T47D (cell line): ENCODE measurements at regions not wholly inside any gene's neighbourhood (a gene's known extent, or its start where the extent isn't known, plus 50 kb on each side); places are given as distances from the start of the nearest gene placed in this dataset.

Experiments
- DNase-seq, 2 experiments: peaks; one replicate each; pipeline versions ENCODE4 v3.0.0 to v3.0.0-alpha.2; 2011 to 2012; ENCODE audit warnings: low read depth in 1 of 2, low spot score in 1 of 2
- JUND ChIP-seq: IDR thresholded peaks from 2 replicates; pipeline ENCODE4 v1.6.1; 2012; ENCODE audit warnings: low read depth
- in situ Hi-C: cut with HindIII; loops from 2 replicates; pipeline ENCODE4 v1.10.0; 2016; ENCODE audit warnings: low sequenced_read_pairs, low pct_unique_long_range_greater_than_20kb

DNA sequence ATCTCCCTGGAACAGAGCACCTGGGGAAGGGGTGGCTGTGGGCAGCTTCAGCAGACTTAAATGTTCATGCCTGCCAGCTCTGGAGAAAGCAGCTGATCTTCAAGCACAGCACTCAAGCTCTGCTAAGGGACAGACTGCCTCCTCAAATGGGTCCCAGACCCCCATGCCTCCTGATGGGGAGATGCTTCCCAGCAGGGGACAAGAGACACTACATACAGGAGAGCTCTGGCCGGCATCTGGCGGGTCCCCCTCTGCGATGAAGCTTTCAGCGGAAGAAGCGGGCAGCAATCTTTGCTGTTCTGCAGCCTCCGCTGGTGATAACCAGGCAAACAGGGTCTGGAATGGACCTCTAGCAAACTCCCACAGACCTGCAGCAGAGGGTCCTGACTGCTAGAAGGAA, 294.8 kb downstream of the RND3 start:
- no peak for DNase-seq

DNA sequence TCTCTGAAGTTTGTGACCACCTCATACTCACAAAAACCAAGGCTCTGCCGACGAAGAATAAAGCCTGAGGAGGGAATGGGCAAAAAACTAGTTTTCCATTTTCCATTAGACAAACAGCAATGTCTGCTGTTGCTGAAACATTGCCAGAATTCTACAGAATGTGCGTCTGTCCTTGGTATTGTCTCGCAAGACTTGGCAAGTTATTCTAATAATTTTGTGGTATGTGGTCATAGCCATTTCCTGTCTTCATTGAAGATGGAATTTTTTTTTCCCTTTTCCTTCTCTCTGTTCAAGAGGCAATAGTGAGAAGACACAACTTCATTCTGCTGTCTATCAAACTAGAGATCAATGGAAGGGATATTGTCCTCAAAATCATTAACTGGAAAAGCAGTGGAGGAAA, 296.1 kb downstream of the RND3 start:
- no peak for DNase-seq
- no peak for TF ChIP-seq JUND
- in situ Hi-C loops = no loop called here

More for the DNA sequence above, 294.8 kb downstream of the RND3 start:
- in situ Hi-C loops = no loop called here
- TF ChIP-seq JUND = no peak

- no peak for TF ChIP-seq JUND
- no peak for DNase-seq
- in situ Hi-C loops = no loop called here
Observed at GRCh38 chr2:150190546-150190945, 296.9 kb downstream of the RND3 start.

DNA sequence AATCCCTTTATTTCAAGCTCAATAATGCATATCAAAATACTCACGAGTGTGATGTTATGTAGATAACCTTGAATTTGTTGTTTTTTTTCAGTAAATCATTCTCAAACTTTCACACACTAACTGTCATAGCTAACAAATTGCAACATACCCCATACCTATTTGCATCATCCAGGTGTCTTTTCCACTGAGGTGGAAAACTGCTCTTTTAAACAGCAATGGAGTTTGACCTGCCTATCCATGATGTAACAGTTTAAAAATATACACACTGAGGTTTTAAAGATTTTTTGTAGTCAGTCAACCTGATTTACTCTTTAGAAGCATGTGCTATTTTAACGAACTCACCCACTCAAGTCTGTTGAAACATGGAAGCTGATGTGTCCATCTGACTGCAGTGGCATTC, 298.7 kb downstream of the RND3 start:
- in situ Hi-C loops = no loop called here
- no peak for TF ChIP-seq JUND
- DNase-seq = no peak

- peak in 1 of 2 experiments; percentile 18 for DNase-seq
- TF ChIP-seq JUND = no peak
- in situ Hi-C loops = no loop called here
Observed at GRCh38 chr2:150188177-150188576, 299.3 kb downstream of the RND3 start.

DNA sequence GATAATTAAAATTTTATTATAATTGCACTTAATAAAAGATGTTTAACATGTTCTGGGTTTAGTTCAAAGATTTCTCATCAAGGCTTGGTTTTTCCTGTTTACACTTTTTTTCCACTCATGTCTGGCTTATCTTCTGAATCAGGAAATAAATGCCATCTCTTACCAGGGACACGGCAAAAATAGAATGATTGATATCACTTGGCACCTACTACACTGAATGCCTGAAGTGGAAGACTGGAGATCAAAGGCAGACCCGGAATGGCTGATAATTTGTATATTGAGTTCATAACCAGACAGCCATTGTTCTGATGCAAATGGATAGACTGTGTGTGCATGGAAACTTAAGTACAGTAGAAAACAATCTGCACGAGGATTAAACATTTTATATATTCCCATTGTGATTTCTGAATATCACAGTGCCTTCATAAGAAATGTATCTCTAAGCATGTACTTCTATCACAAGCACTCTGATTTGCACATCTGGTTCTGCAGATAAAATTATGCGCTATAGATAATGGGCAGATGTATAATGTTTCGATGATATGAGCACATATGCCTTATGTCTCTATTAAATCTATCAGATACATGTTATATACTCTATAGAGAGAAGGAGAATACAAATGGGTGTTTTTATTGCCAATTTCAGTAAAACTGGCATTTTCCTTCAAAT, 304.8 kb downstream of the RND3 start:
- no peak for TF ChIP-seq JUND
- in situ Hi-C loops = no loop called here
- no peak for DNase-seq

GRCh38 chr2:150178591-150178990, 308.9 kb downstream of the RND3 start:
- in situ Hi-C loops = no loop called here
- peak; percentile 62; the same call in 1 of the 2 replicates for TF ChIP-seq JUND
- peak in 1 of 2 experiments; percentile 29 for DNase-seq

DNA sequence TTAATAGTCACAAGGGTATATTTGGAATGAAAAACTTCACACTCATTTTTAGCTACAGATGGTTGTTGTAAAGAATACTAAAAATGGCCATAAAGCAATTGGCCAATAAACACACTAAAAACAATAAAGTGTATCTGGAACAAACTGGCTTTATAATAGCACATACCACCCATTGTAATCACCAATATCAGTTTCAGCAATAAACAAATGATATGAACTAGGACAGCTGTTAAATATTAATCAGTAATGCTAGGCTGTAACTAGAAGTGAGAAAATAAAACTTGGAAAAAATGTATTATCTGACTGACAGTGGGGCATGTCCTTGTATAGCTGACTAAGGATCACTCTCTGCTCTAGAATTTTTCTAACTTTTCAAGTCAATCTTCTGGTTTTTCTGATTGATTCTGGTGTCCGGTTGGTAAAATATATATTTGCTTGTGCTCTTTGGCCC, 312.5 kb downstream of the RND3 start:
- in situ Hi-C loops = no loop called here
- TF ChIP-seq JUND = no peak

DNA sequence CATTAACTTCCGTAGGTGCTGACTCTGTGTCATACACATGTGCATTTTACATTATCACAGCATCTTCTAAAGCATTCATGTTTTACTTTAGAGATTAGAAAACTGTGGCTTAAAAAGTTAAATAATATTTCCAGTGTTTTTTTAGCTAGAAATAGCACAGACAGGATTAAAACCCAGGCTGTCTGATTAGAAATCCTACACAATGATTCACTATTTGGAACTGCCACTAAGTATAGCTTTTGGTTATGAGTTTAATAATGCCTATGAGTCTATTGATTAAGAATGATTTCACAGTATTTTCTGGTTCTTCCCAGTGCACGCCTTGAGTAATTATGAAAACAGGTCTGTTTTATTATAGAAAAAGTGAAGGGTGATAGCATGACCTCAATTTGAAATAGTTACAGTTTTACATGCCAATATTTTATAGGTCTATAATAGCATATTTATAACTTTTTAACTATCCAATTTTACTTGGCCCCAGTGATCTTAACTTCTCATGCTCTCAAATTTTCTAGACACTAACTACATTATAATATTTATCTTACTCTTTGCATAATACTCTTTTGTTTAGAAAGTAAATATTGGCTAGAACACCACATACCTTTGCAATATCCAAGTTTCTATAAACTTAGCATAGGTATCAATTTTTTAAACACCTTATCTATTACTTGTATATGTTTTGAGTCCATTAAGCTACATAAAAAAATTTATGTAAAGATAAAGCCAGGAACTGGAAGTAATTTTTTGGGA, 313.2 kb downstream of the RND3 start:
- TF ChIP-seq JUND = no peak
- in situ Hi-C loops = no loop called here
- DNase-seq = no peak

More for the DNA sequence above, 312.5 kb downstream of the RND3 start:
- DNase-seq = no peak

- in situ Hi-C loops = no loop called here
- no peak for TF ChIP-seq JUND
- DNase-seq = no peak
Observed at GRCh38 chr2:150171065-150171548, 316.4 kb downstream of the RND3 start.

DNA sequence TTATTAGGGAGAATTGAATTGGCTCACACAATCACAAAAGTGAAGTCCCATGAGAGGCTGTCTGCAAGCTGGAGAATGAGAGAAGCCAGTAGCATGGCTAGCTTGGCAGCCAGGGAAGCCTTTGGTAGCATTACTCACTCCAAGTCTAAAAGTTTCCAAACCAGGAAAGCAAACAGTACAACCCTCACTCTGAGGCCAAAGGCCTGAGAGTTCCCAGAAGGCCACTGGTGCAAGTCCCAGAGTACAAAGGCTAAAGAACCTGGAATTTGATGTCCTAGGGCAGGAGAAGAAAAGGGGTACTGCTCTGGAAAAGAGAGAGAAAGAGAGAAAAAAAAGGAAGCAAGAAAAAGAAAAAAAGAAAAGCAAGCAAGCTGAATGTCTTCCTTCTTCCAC, 318.2 kb downstream of the RND3 start:
- peak in 1 of 2 experiments; percentile 10 for DNase-seq
- TF ChIP-seq JUND = no peak
- in situ Hi-C loops = no loop called here

DNA sequence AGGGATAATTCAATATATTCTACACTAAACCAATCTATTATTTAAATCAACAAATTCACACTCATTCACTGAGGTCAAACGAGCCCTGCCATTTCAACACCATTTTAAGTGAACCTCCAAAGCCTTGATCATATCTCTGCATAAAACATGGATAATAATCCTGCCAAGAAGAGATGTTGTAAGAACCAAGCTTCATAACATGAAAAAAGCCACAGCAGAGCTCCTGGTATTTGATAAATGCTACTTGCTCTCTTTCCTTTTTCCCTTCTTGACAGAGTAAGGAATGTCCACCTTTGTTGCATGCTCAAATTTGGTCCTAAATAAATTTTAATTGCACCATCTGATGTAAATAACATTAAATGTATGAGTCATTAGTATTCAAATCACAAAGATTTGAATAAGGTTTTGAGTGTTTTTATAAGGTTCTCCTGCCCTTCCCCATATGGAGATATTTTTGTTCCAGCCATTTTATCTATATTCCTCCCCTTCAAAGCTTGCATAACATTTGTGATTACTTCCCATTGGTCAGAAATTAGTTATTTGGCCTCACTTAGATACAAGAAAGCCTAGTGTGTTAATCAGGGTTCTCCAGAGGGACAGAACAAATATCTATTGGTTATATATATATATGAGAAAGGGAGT, 318.8 kb downstream of the RND3 start:
- in situ Hi-C loops = no loop called here
- TF ChIP-seq JUND = no peak
- DNase-seq = no peak

DNA sequence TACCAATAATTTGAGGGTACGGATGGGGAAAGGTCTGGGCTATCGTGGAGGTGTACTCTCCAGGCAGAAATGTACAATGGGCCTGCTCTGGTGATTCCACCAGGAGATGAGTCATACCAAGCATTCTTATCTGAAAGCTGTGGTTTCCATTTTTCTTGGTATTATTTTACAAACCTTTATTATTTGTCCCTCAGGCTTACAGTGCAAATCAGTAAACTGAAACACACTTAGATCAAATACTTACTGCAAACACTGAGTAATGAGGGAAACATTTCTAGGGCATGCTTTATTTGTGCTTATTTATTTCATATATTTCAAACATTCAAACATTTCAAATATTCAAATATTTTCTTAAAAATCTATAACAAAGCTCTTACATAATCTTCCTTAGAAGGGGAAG, 319.8 kb downstream of the RND3 start:
- TF ChIP-seq JUND = peak; percentile 59
- in situ Hi-C loops = no loop called here
- no peak for DNase-seq
